GM21367 (cell line): ENCODE measurements at regions not wholly inside any gene's neighbourhood (a gene's known extent, or its start where the extent isn't known, plus 50 kb on each side); places are given as distances from the start of the nearest gene placed in this dataset.

Experiments
- ATAC-seq: cut with Tn5 transposase; IDR thresholded peaks from one replicate; pipeline ENCODE4 v1.9.1; 2021; ENCODE audit not compliant: unreplicated experiment

- no peak for ATAC-seq
Observed at GRCh38 chr2:576292-576691, 100.9 kb downstream of the TMEM18 start.

- ATAC-seq = no peak
Observed at GRCh38 chr2:575727-576236, 101.4 kb downstream of the TMEM18 start.

GRCh38 chr2:575030-575726, 102.0 kb downstream of the TMEM18 start:
- no peak for ATAC-seq

GRCh38 chr2:573805-574392, 103.3 kb downstream of the TMEM18 start:
- ATAC-seq = no peak

- ATAC-seq = no peak
Observed at GRCh38 chr2:573025-573424, 104.2 kb downstream of the TMEM18 start.

GRCh38 chr2:569681-570080, 107.5 kb downstream of the TMEM18 start:
- no peak for ATAC-seq

- no peak for ATAC-seq
Observed at GRCh38 chr2:568639-569235, 108.5 kb downstream of the TMEM18 start.

GRCh38 chr2:567865-568638, 109.2 kb downstream of the TMEM18 start:
- ATAC-seq = no peak

- no peak for ATAC-seq
Observed at GRCh38 chr2:567496-567864, 109.7 kb downstream of the TMEM18 start.

- no peak for ATAC-seq
Observed at GRCh38 chr2:566379-567313, 110.6 kb downstream of the TMEM18 start.

GRCh38 chr2:564471-565181, 112.6 kb downstream of the TMEM18 start:
- no peak for ATAC-seq

- no peak for ATAC-seq
Observed at GRCh38 chr2:563512-563911, 113.7 kb downstream of the TMEM18 start.

- ATAC-seq = no peak
Observed at GRCh38 chr2:562391-563364, 114.5 kb downstream of the TMEM18 start.

GRCh38 chr2:558879-559278, 118.3 kb downstream of the TMEM18 start:
- no peak for ATAC-seq

GRCh38 chr2:558302-558642, 118.9 kb downstream of the TMEM18 start:
- no peak for ATAC-seq

- ATAC-seq = no peak
Observed at GRCh38 chr2:557635-558301, 119.4 kb downstream of the TMEM18 start.

GRCh38 chr2:556485-556884, 120.7 kb downstream of the TMEM18 start:
- ATAC-seq = no peak

- no peak for ATAC-seq
Observed at GRCh38 chr2:555164-555922, 121.9 kb downstream of the TMEM18 start.
